NCI-H146 treated with DMSO at 0.1 percent for 48 hours (cell line): ENCODE measurements at regions not wholly inside any gene's neighbourhood (a gene's known extent, or its start where the extent isn't known, plus 50 kb on each side); places are given as distances from the start of the nearest gene placed in this dataset.
"Not testable (repeated sequence)": the region's sequence is repeated elsewhere in the genome, so short reads cannot be mapped to it uniquely, and the experiment has no call there.

Experiments
- DNase-seq: peaks from one replicate; lab custom pipeline; 2025; ENCODE audit not compliant: unreplicated experiment; lab: John Stamatoyannopoulos, UW

- DNase-seq: no peak
Measured at GRCh38 chr5:68070591-68071281, 144.8 kb upstream of the PIK3R1 start.

GRCh38 chr5:68067976-68068603 lies 147.5 kb upstream of the PIK3R1 start:
- DNase-seq: no peak

GRCh38 chr5:68067291-68067690 lies 148.3 kb upstream of the PIK3R1 start:
- no peak for DNase-seq

- no peak for DNase-seq
Measured at GRCh38 chr5:68066277-68066955, 149.1 kb upstream of the PIK3R1 start.

GRCh38 chr5:68065321-68065720 lies 150.2 kb upstream of the PIK3R1 start:
- not testable (repeated sequence) for DNase-seq

GRCh38 chr5:68060382-68060781 lies 155.2 kb upstream of the PIK3R1 start:
- DNase-seq: no peak

GRCh38 chr5:68057191-68057590 lies 158.4 kb upstream of the PIK3R1 start:
- DNase-seq: no peak

GRCh38 chr5:68055686-68056085 lies 159.9 kb upstream of the PIK3R1 start:
- DNase-seq: no peak

- DNase-seq: no peak
Measured at GRCh38 chr5:68054638-68055037, 160.9 kb upstream of the PIK3R1 start.

- DNase-seq: no peak
Measured at GRCh38 chr5:68053202-68053601, 162.4 kb upstream of the PIK3R1 start.

GRCh38 chr5:68049053-68049713 lies 166.4 kb upstream of the PIK3R1 start:
- DNase-seq: no peak

GRCh38 chr5:68048516-68048915 lies 167.0 kb upstream of the PIK3R1 start:
- DNase-seq: no peak

- not testable (repeated sequence) for DNase-seq
Measured at GRCh38 chr5:68048054-68048453, 167.5 kb upstream of the PIK3R1 start.

- DNase-seq: no peak
Measured at GRCh38 chr5:68047035-68047434, 168.5 kb upstream of the PIK3R1 start.

- DNase-seq: no peak
Measured at GRCh38 chr5:68046445-68046844, 169.1 kb upstream of the PIK3R1 start.

- DNase-seq: no peak
Measured at GRCh38 chr5:68041293-68041692, 174.3 kb upstream of the PIK3R1 start.

GRCh38 chr5:68037546-68037945 lies 178.0 kb upstream of the PIK3R1 start:
- DNase-seq: no peak

GRCh38 chr5:68033961-68034571 lies 181.5 kb upstream of the PIK3R1 start:
- DNase-seq: no peak

GRCh38 chr5:68033029-68033428 lies 182.5 kb upstream of the PIK3R1 start:
- no peak for DNase-seq

GRCh38 chr5:68032216-68032762 lies 183.3 kb upstream of the PIK3R1 start:
- no peak for DNase-seq

GRCh38 chr5:68028131-68028727 lies 187.3 kb upstream of the PIK3R1 start:
- DNase-seq: no peak
